Astrocyte (in vitro differentiated cells and primary cell): ENCODE measurements at regions not wholly inside any gene's neighbourhood (a gene's known extent, or its start where the extent isn't known, plus 50 kb on each side); places are given as distances from the start of the nearest gene placed in this dataset.

ENCODE experiments used
- DNase-seq: peaks from one replicate; pipeline ENCODE4 v3.0.0-alpha.2; 2010; ENCODE audit warnings: low read depth
- FAIRE-seq: peaks from 2 replicates; lab custom pipeline; 2011; peaks lifted over from hg19 to GRCh38; lab: Jason Lieb, UNC
- H2AFZ ChIP-seq: 2 replicates; pipeline ENCODE4 v1.6.0; 2012; ENCODE audit warnings: low read depth, low read length, inconsistent platforms
- H3K27ac ChIP-seq: 2 replicates; pipeline ENCODE4 v1.5.1; 2011; ENCODE audit warnings: low read depth, low read length, inconsistent platforms
- H3K27me3 ChIP-seq: 2 replicates; pipeline ENCODE4 v1.6.0; 2011; ENCODE audit warnings: low read length, inconsistent platforms; ENCODE audit not compliant: insufficient read depth
- H3K36me3 ChIP-seq: 2 replicates; pipeline ENCODE4 v1.5.1; 2011; ENCODE audit warnings: low read length, inconsistent platforms; ENCODE audit not compliant: insufficient read depth
- H3K4me1 ChIP-seq: 2 replicates; pipeline ENCODE4 v1.5.1; 2011; ENCODE audit warnings: low read length, inconsistent platforms; ENCODE audit not compliant: insufficient read depth
- H3K4me2 ChIP-seq: 2 replicates; pipeline ENCODE4 v1.6.0; 2012; ENCODE audit warnings: low read length, inconsistent platforms
- H3K4me3 ChIP-seq: 2 replicates; pipeline ENCODE4 v1.5.1; 2011; ENCODE audit warnings: low read depth, mild to moderate bottlenecking, low read length, inconsistent platforms; ENCODE audit not compliant: insufficient read depth
- H3K79me2 ChIP-seq: 2 replicates; pipeline ENCODE4 v1.6.0; 2012; ENCODE audit warnings: mild to moderate bottlenecking, low read length, inconsistent platforms; ENCODE audit not compliant: insufficient read depth
- H3K9ac ChIP-seq: 2 replicates; pipeline ENCODE4 v1.6.0; 2012; ENCODE audit warnings: mild to moderate bottlenecking, low read length, inconsistent platforms
- H3K9me3 ChIP-seq: 2 replicates; pipeline ENCODE4 v1.5.1; 2012; ENCODE audit warnings: low read depth, mild to moderate bottlenecking, low read length, inconsistent platforms; ENCODE audit not compliant: insufficient read depth
- H4K20me1 ChIP-seq: 2 replicates; pipeline ENCODE4 v1.6.0; 2012; ENCODE audit warnings: low read length, inconsistent platforms; ENCODE audit not compliant: insufficient read depth
- H3K27ac Mint-ChIP-seq: one replicate; pipeline ENCODE4 v1.8.0; 2021; ENCODE audit warnings: mild to moderate bottlenecking, mixed read lengths; ENCODE audit not compliant: unreplicated experiment
- H3K27me3 Mint-ChIP-seq: one replicate; pipeline ENCODE4 v1.8.0; 2021; ENCODE audit warnings: low read depth, mixed read lengths; ENCODE audit not compliant: unreplicated experiment
- H3K36me3 Mint-ChIP-seq: one replicate; pipeline ENCODE4 v1.8.0; 2021; ENCODE audit warnings: low read depth, mixed read lengths; ENCODE audit not compliant: unreplicated experiment
- H3K4me1 Mint-ChIP-seq: one replicate; pipeline ENCODE4 v1.8.0; 2021; ENCODE audit warnings: low read depth, mixed read lengths; ENCODE audit not compliant: unreplicated experiment
- H3K4me3 Mint-ChIP-seq: one replicate; pipeline ENCODE4 v1.8.0; 2021; ENCODE audit warnings: mild to moderate bottlenecking, moderate library complexity, mixed read lengths; ENCODE audit not compliant: unreplicated experiment
- H3K9me3 Mint-ChIP-seq: one replicate; pipeline ENCODE4 v1.8.0; 2021; ENCODE audit warnings: mild to moderate bottlenecking, mixed read lengths; ENCODE audit not compliant: unreplicated experiment
- CTCF ChIP-seq: IDR thresholded peaks from 2 replicates; pipeline ENCODE4 v1.5.1; 2011; ENCODE audit warnings: low read depth, mild to moderate bottlenecking, inconsistent platforms, low read length, moderate library complexity; ENCODE audit not compliant: insufficient read depth
- EZH2 ChIP-seq: IDR thresholded peaks from 2 replicates; pipeline ENCODE4 v1.6.1; 2012; ENCODE audit warnings: mild to moderate bottlenecking, low read length, inconsistent platforms; ENCODE audit not compliant: insufficient read depth

GRCh38 chr5:39760385-39761198 lies 335.8 kb upstream of the DAB2 start:
- H3K9ac ChIP-seq = peak overlapping the region; percentile 76
- peak; percentile 97 for DNase-seq

GRCh38 chr5:39759701-39760100 lies 334.9 kb upstream of the DAB2 start:
- Mint-ChIP-seq H3K36me3 (no peaks in the 10 kb centered on the region), H3K27me3 (no peaks in the 10 kb centered on the region), H3K4me1 (peaks cover 34% of the 10 kb centered on the region), H3K4me3 (no peak overlapping the region), H3K27ac (peak overlapping the region; percentile 100), H3K9me3 (peaks cover 2% of the 10 kb centered on the region)
- Histone ChIP-seq H3K79me2 (no peaks in the 10 kb centered on the region), H3K9ac (peak overlapping the region; percentile 26), H2AFZ (no peak overlapping the region), H3K4me1 (peaks cover 45% of the 10 kb centered on the region), H3K9me3 (no peaks in the 10 kb centered on the region), H3K27me3 (no peaks in the 10 kb centered on the region), H3K36me3 (no peaks in the 10 kb centered on the region), H3K27ac (peak overlapping the region; percentile 99), H3K4me3 (no peak overlapping the region), H4K20me1 (no peaks in the 10 kb centered on the region), H3K4me2 (no peak overlapping the region)
- FAIRE-seq (no peak), DNase-seq (no peak)
- TF ChIP-seq EZH2 = no peak
- no peak for TF ChIP-seq CTCF

More at GRCh38 chr5:39760385-39761198, 335.8 kb upstream of the DAB2 start:
- H3K27me3 Mint-ChIP-seq = no peaks in the 10 kb centered on the region
- Histone ChIP-seq H3K79me2 (no peaks in the 10 kb centered on the region), H4K20me1 (no peaks in the 10 kb centered on the region), H3K4me3 (peak overlapping the region; percentile 20), H3K9me3 (no peaks in the 10 kb centered on the region), H3K4me2 (peak overlapping the region; percentile 77), H3K27ac (peak overlapping the region; percentile 99), H3K4me1 (peaks cover 44% of the 10 kb centered on the region), H2AFZ (no peak overlapping the region), H3K27me3 (no peaks in the 10 kb centered on the region), H3K36me3 (no peaks in the 10 kb centered on the region)
- TF ChIP-seq EZH2 (no peak), CTCF (no peak)
- no peaks in the 10 kb centered on the region for H3K36me3 Mint-ChIP-seq
- peaks cover 2% of the 10 kb centered on the region for H3K9me3 Mint-ChIP-seq
- peak overlapping the region; percentile 100 for H3K27ac Mint-ChIP-seq
- FAIRE-seq = peak; percentile 99
- peaks cover 37% of the 10 kb centered on the region for H3K4me1 Mint-ChIP-seq
- peak overlapping the region; percentile 47 for H3K4me3 Mint-ChIP-seq

GRCh38 chr5:39758426-39758825 lies 333.6 kb upstream of the DAB2 start:
- TF ChIP-seq EZH2 = no peak
- TF ChIP-seq CTCF = no peak
- no peaks in the 10 kb centered on the region for H3K79me2 ChIP-seq
- H3K4me3 Mint-ChIP-seq = no peak overlapping the region
- no peaks in the 10 kb centered on the region for H3K36me3 Mint-ChIP-seq
- H3K27me3 Mint-ChIP-seq = no peaks in the 10 kb centered on the region
- H3K4me2 ChIP-seq = no peak overlapping the region
- no peak overlapping the region for H3K27ac ChIP-seq
- H3K4me1 Mint-ChIP-seq = peaks cover 34% of the 10 kb centered on the region
- H3K36me3 ChIP-seq = no peaks in the 10 kb centered on the region
- no peak overlapping the region for H3K9ac ChIP-seq
- H3K27me3 ChIP-seq = no peaks in the 10 kb centered on the region
- DNase-seq = no peak
- no peak overlapping the region for H3K27ac Mint-ChIP-seq
- H3K4me3 ChIP-seq = no peak overlapping the region
- no peaks in the 10 kb centered on the region for H4K20me1 ChIP-seq
- no peak overlapping the region for H2AFZ ChIP-seq
- H3K4me1 ChIP-seq = peaks cover 45% of the 10 kb centered on the region
- no peaks in the 10 kb centered on the region for H3K9me3 ChIP-seq
- no peak for FAIRE-seq
- peaks cover 2% of the 10 kb centered on the region for H3K9me3 Mint-ChIP-seq
